ENCODE measurements at regions not wholly inside any gene's neighbourhood (a gene's known extent, or its start where the extent isn't known, plus 50 kb on each side); places are given as distances from the start of the nearest gene placed in this dataset.

- ChIA-PET POLR2A (no interaction called here), CTCF (no interaction called here)
- no peaks in the 10 kb centered on the region for H3K36me3 ChIP-seq (ENCODE audit: control insufficient read depth, insufficient read depth, low read length)
- no peak for DNase-seq (ENCODE audit: low read depth)
- no peaks in the 10 kb centered on the region for H3K27me3 ChIP-seq (ENCODE audit: control insufficient read depth, insufficient read depth, low read length)
- H3K4me3 ChIP-seq (ENCODE audit: low read depth, low read length) = no peak overlapping the region
- TF ChIP-seq CTCF (IDR thresholded peaks at IDR 0.05; ENCODE audit: insufficient read depth, low read depth, low read length) = no peak
Measured at GRCh38 chr3:103919327-103919726, 1447.4 kb upstream of the ALCAM start.

GRCh38 chr3:103923907-103924306, 1442.8 kb upstream of the ALCAM start:
- ChIA-PET POLR2A (no interaction called here), CTCF (no interaction called here)
- TF ChIP-seq CTCF (IDR thresholded peaks at IDR 0.05; ENCODE audit: insufficient read depth, low read depth, low read length) = no peak
- Histone ChIP-seq H3K36me3 (ENCODE audit: control insufficient read depth, insufficient read depth, low read length) (no peaks in the 10 kb centered on the region), H3K4me3 (ENCODE audit: low read depth, low read length) (no peak overlapping the region), H3K27me3 (ENCODE audit: control insufficient read depth, insufficient read depth, low read length) (no peaks in the 10 kb centered on the region)
- DNase-seq (ENCODE audit: low read depth) = no peak

- ChIA-PET CTCF (no interaction called here), POLR2A (no interaction called here)
- Histone ChIP-seq H3K27me3 (ENCODE audit: control insufficient read depth, insufficient read depth, low read length) (no peaks in the 10 kb centered on the region), H3K4me3 (ENCODE audit: low read depth, low read length) (no peak overlapping the region), H3K36me3 (ENCODE audit: control insufficient read depth, insufficient read depth, low read length) (no peaks in the 10 kb centered on the region)
- TF ChIP-seq CTCF (IDR thresholded peaks at IDR 0.05; ENCODE audit: insufficient read depth, low read depth, low read length) = no peak
- no peak for DNase-seq (ENCODE audit: low read depth)
Measured at GRCh38 chr3:103924544-103924943, 1442.2 kb upstream of the ALCAM start.

GRCh38 chr3:103926936-103927335, 1439.8 kb upstream of the ALCAM start:
- TF ChIP-seq CTCF (IDR thresholded peaks at IDR 0.05; ENCODE audit: insufficient read depth, low read depth, low read length) = no peak
- POLR2A ChIA-PET = no interaction called here
- CTCF ChIA-PET = interaction anchor here (1.8 kb wide), 1 partner anchor 10 kb away, joined by 4 read pairs; no protein-coding TSS in a partner anchor
- Histone ChIP-seq H3K27me3 (ENCODE audit: control insufficient read depth, insufficient read depth, low read length) (no peaks in the 10 kb centered on the region), H3K36me3 (ENCODE audit: control insufficient read depth, insufficient read depth, low read length) (no peaks in the 10 kb centered on the region), H3K4me3 (ENCODE audit: low read depth, low read length) (no peak overlapping the region)
- no peak for DNase-seq (ENCODE audit: low read depth)

- POLR2A ChIA-PET = no interaction called here
Measured at GRCh38 chr3:103927896-103928295, 1438.8 kb upstream of the ALCAM start.

More at GRCh38 chr3:103927896-103928295, 1438.8 kb upstream of the ALCAM start:
- no peak overlapping the region for H3K4me3 ChIP-seq (ENCODE audit: low read depth, low read length)
- CTCF ChIA-PET = no interaction called here
- no peak for TF ChIP-seq CTCF (IDR thresholded peaks at IDR 0.05; ENCODE audit: insufficient read depth, low read depth, low read length)
- no peaks in the 10 kb centered on the region for H3K36me3 ChIP-seq (ENCODE audit: control insufficient read depth, insufficient read depth, low read length)
- H3K27me3 ChIP-seq (ENCODE audit: control insufficient read depth, insufficient read depth, low read length) = no peaks in the 10 kb centered on the region
- DNase-seq (ENCODE audit: low read depth) = no peak

Measured in BJ (cell line).